DMS 273 (cell line): ENCODE measurements at regions not wholly inside any gene's neighbourhood (a gene's known extent, or its start where the extent isn't known, plus 50 kb on each side); places are given as distances from the start of the nearest gene placed in this dataset.

ENCODE experiments used
- DNase-seq: peaks from one replicate; lab custom pipeline; 2025; ENCODE audit not compliant: unreplicated experiment; lab: John Stamatoyannopoulos, UW

GRCh38 chr14:62247266-62247665 lies 485.0 kb downstream of the SNAPC1 start:
- no peak for DNase-seq

- no peak for DNase-seq
These were observed 489.0 kb downstream of the SNAPC1 start for GRCh38 chr14:62251237-62251636.

- DNase-seq = no peak
These were observed 491.0 kb downstream of the SNAPC1 start for GRCh38 chr14:62253171-62253570.

GRCh38 chr14:62253911-62254310 lies 491.7 kb downstream of the SNAPC1 start:
- no peak for DNase-seq

GRCh38 chr14:62269204-62269603 lies 507.0 kb downstream of the SNAPC1 start:
- DNase-seq = no peak

GRCh38 chr14:62270236-62270635 lies 508.0 kb downstream of the SNAPC1 start:
- DNase-seq = no peak

- no peak for DNase-seq
These were observed 518.1 kb downstream of the SNAPC1 start for GRCh38 chr14:62280366-62280765.

- DNase-seq = no peak
These were observed 521.6 kb downstream of the SNAPC1 start for GRCh38 chr14:62283837-62284236.

- DNase-seq = no peak
These were observed 527.3 kb downstream of the SNAPC1 start for GRCh38 chr14:62289471-62289870.

- DNase-seq = no peak
These were observed 538.9 kb downstream of the SNAPC1 start for GRCh38 chr14:62301080-62301479.

- DNase-seq = no peak
These were observed 539.7 kb downstream of the SNAPC1 start for GRCh38 chr14:62301911-62302310.

- no peak for DNase-seq
These were observed 541.2 kb downstream of the SNAPC1 start for GRCh38 chr14:62303437-62303836.

GRCh38 chr14:62304257-62304656 lies 542.0 kb downstream of the SNAPC1 start:
- DNase-seq = no peak

- no peak for DNase-seq
These were observed 545.6 kb downstream of the SNAPC1 start for GRCh38 chr14:62307844-62308243.

GRCh38 chr14:62308316-62308715 lies 546.1 kb downstream of the SNAPC1 start:
- DNase-seq = no peak

- no peak for DNase-seq
These were observed 546.7 kb downstream of the SNAPC1 start for GRCh38 chr14:62308891-62309290.

- no peak for DNase-seq
These were observed 551.0 kb downstream of the SNAPC1 start for GRCh38 chr14:62313212-62313611.

GRCh38 chr14:62314221-62314620 lies 552.0 kb downstream of the SNAPC1 start:
- no peak for DNase-seq

GRCh38 chr14:62314871-62315270 lies 552.7 kb downstream of the SNAPC1 start:
- DNase-seq = no peak

- no peak for DNase-seq
These were observed 553.4 kb downstream of the SNAPC1 start for GRCh38 chr14:62315631-62316030.

GRCh38 chr14:62322216-62322615 lies 560.0 kb downstream of the SNAPC1 start:
- no peak for DNase-seq

GRCh38 chr14:62329427-62329826 lies 567.2 kb downstream of the SNAPC1 start:
- DNase-seq = no peak

- no peak for DNase-seq
These were observed 585.4 kb downstream of the SNAPC1 start for GRCh38 chr14:62347562-62348011.

GRCh38 chr14:62357362-62357761 lies 595.1 kb downstream of the SNAPC1 start:
- no peak for DNase-seq
